Panc1 (cell line): ENCODE measurements at regions not wholly inside any gene's neighbourhood (a gene's known extent, or its start where the extent isn't known, plus 50 kb on each side); places are given as distances from the start of the nearest gene placed in this dataset.

ENCODE experiments used
- ATAC-seq: fragments of 200-7000 bp; cut with Tn5 transposase; 2 replicates; pipeline ENCODE4 v1.9.1; 2020; ENCODE audit warnings: mild to moderate bottlenecking, moderate library complexity
- BruUV-seq: library from RNA; stranded (reverse); fragments of 400-500 nt; replicated peaks from 2 replicates; lab custom pipeline; 2021; lab: Mats Ljungman, UMichigan
- CTCF ChIA-PET: fragments of 300-600 bp; sonication (Branson Sonifier 250); formaldehyde crosslinking; loops from one replicate; lab custom pipeline; 2022; ENCODE audit warnings: antibody characterized with exemption; lab: Charles Lee
- POLR2A ChIA-PET: fragments of 300-600 bp; sonication (Branson Sonifier 250); formaldehyde crosslinking; loops from one replicate; lab custom pipeline; 2022; ENCODE audit warnings: antibody characterized with exemption; lab: Charles Lee
- DNase-seq: peaks from one replicate; pipeline ENCODE4 v3.0.0-alpha.2; 2010; ENCODE audit warnings: low read depth, low spot score
- H3K27ac ChIP-seq: 2 replicates; pipeline ENCODE4 v1.5.1; 2011; ENCODE audit warnings: mild to moderate bottlenecking, low read length, inconsistent platforms
- H3K27me3 ChIP-seq: fragments of 200-500 bp; sonication (Bioruptor generic); 2 replicates; pipeline ENCODE4 v1.6.0; 2014; ENCODE audit warnings: low read length, inconsistent platforms; ENCODE audit not compliant: control insufficient read depth, insufficient read depth
- H3K36me3 ChIP-seq: fragments of 200-500 bp; sonication (Bioruptor generic); 2 replicates; pipeline ENCODE4 v1.5.1; 2014; ENCODE audit warnings: inconsistent platforms, mild to moderate bottlenecking, low read length, moderate library complexity; ENCODE audit not compliant: control insufficient read depth, insufficient read depth
- H3K4me1 ChIP-seq: 2 replicates; pipeline ENCODE4 v1.5.1; 2011; ENCODE audit warnings: inconsistent platforms, mild to moderate bottlenecking, low read length, moderate library complexity; ENCODE audit not compliant: control insufficient read depth, insufficient read depth
- H3K4me3 ChIP-seq, 2 experiments: 2 replicates each; pipeline ENCODE4 v1.5.1; 2011 to 2012; ENCODE audit warnings: low read depth in 2 of 2, low read length in 2 of 2, mild to moderate bottlenecking in 2 of 2, inconsistent platforms in 1 of 2, moderate library complexity in 1 of 2
- H3K9me3 ChIP-seq: fragments of 200-500 bp; sonication (Bioruptor generic); 2 replicates; pipeline ENCODE4 v1.5.1; 2014; ENCODE audit warnings: low read depth, mild to moderate bottlenecking, inconsistent platforms, low read length, moderate library complexity; ENCODE audit not compliant: control insufficient read depth, insufficient read depth
- CTCF ChIP-seq: fragments of 450-650 bp; IDR thresholded peaks from 2 replicates; pipeline ENCODE4 v1.5.1; 2017; ENCODE audit warnings: mild to moderate bottlenecking
- POLR2AphosphoS5 ChIP-seq: IDR thresholded peaks from 2 replicates; pipeline ENCODE4 v1.6.1; 2012; ENCODE audit warnings: mild to moderate bottlenecking, low read depth, low read length, moderate library complexity
- REST ChIP-seq, 2 experiments: IDR thresholded peaks; 2 replicates each; pipeline ENCODE4 v1.6.1; 2011 to 2012; ENCODE audit warnings: low read depth in 2 of 2, control low read depth in 1 of 2, low read length in 1 of 2, mild to moderate bottlenecking in 1 of 2, moderate library complexity in 1 of 2; ENCODE audit not compliant: insufficient read depth in 1 of 2
- SIN3A ChIP-seq: IDR thresholded peaks from 2 replicates; pipeline ENCODE4 v1.6.1; 2012; ENCODE audit warnings: low read depth, mild to moderate bottlenecking, low read length, moderate library complexity, borderline replicate concordance; ENCODE audit not compliant: insufficient read depth
- TCF7L2 ChIP-seq: IDR thresholded peaks from 2 replicates; pipeline ENCODE4 v1.6.1; 2011; ENCODE audit warnings: mild to moderate bottlenecking, low read depth, low read length, inconsistent platforms
- in situ Hi-C: cut with HindIII; loops from 2 replicates; pipeline ENCODE4 v1.10.0; 2016; ENCODE audit warnings: low sequenced_read_pairs, low pct_unique_long_range_greater_than_20kb
- intact Hi-C: fragments of 100-400 bp; cut with micrococcal nuclease; formaldehyde crosslinking; loops from one replicate; pipeline ENCODE4 v1.10.0; 2022; ENCODE audit not compliant: unreplicated experiment

GRCh38 chr7:9835199-9835598 is 1138.5 kb upstream of the PHF14 start:
- ATAC-seq (no peak), DNase-seq (no peak)
- BruUV-seq, result no TSS peak
- in situ Hi-C loops (no loop called here), intact Hi-C loops (no loop called here)
- Histone ChIP-seq H3K9me3 (no peaks in the 10 kb centered on the region), H3K36me3 (no peaks in the 10 kb centered on the region), H3K4me1 (no peaks in the 10 kb centered on the region), H3K27me3 (no peaks in the 10 kb centered on the region), H3K27ac (no peak overlapping the region), H3K4me3 (no peak overlapping the region)
- TF ChIP-seq TCF7L2 (no peak), POLR2AphosphoS5 (no peak), REST (IDR thresholded peaks at IDR 0.05; ENCODE audit: insufficient read depth in 1 of 2, low read depth in 2 of 2, low read length in 1 of 2) (no peak), SIN3A (no peak), CTCF (no peak)
- POLR2A ChIA-PET, result no interaction called here
- CTCF ChIA-PET, result no interaction called here

GRCh38 chr7:9836671-9837070 is 1137.0 kb upstream of the PHF14 start:
- H3K36me3 ChIP-seq, result no peaks in the 10 kb centered on the region
- in situ Hi-C loops, result no loop called here
- no peaks in the 10 kb centered on the region for H3K9me3 ChIP-seq
- TF ChIP-seq CTCF, result no peak
- TF ChIP-seq TCF7L2, result no peak
- no peak for TF ChIP-seq POLR2AphosphoS5
- TF ChIP-seq REST (IDR thresholded peaks at IDR 0.05; ENCODE audit: insufficient read depth in 1 of 2, low read depth in 2 of 2, low read length in 1 of 2), result no peak
- TF ChIP-seq SIN3A, result no peak
- H3K27me3 ChIP-seq, result no peaks in the 10 kb centered on the region
- no peak overlapping the region for H3K27ac ChIP-seq
- no peak overlapping the region for H3K4me3 ChIP-seq
- ChIA-PET POLR2A (no interaction called here), CTCF (no interaction called here)
- intact Hi-C loops, result no loop called here
- no peak for ATAC-seq
- DNase-seq, result no peak
- BruUV-seq, result no TSS peak
- no peaks in the 10 kb centered on the region for H3K4me1 ChIP-seq
